ENCODE measurements at regions not wholly inside any gene's neighbourhood (a gene's known extent, or its start where the extent isn't known, plus 50 kb on each side); places are given as distances from the start of the nearest gene placed in this dataset.

- Histone ChIP-seq H3K4me3 (no peak overlapping the region), H3K9me3 (no peaks in the 10 kb centered on the region), H3K4me1 (ENCODE audit: insufficient read depth) (no peaks in the 10 kb centered on the region), H3K36me3 (no peaks in the 10 kb centered on the region), H3K27ac (no peak overlapping the region), H3K27me3 (no peaks in the 10 kb centered on the region)
- intact Hi-C loops (cut with DNase I): no loop called here
- DNase-seq: no peak
- 77 to 97% (median 85%) methylated on average over 1 of the region's 1 CpG for WGBS, 3 donors
- TF ChIP-seq CTCF (IDR thresholded peaks at IDR 0.05) (no peak), POLR2A (IDR thresholded peaks at IDR 0.05) (no peak), EP300 (IDR thresholded peaks at IDR 0.05) (no peak)
These were observed 82.7 kb upstream of the STK32A start for GRCh38 chr5:147152086-147152485.

GRCh38 chr5:147154809-147155208 is 80.0 kb upstream of the STK32A start:
- intact Hi-C loops (cut with DNase I): no loop called here
- H3K4me1 ChIP-seq (ENCODE audit: insufficient read depth): no peaks in the 10 kb centered on the region
- H3K9me3 ChIP-seq: no peaks in the 10 kb centered on the region
- H3K36me3 ChIP-seq: no peaks in the 10 kb centered on the region
- DNase-seq: no peak
- TF ChIP-seq EP300 (IDR thresholded peaks at IDR 0.05) (no peak), POLR2A (IDR thresholded peaks at IDR 0.05) (no peak), CTCF (IDR thresholded peaks at IDR 0.05) (no peak)
- 64 to 80% (median 79%) methylated on average over 3 of the region's 3 CpGs for WGBS, 3 donors
- no peaks in the 10 kb centered on the region for H3K27me3 ChIP-seq
- H3K27ac ChIP-seq: no peak overlapping the region
- no peak overlapping the region for H3K4me3 ChIP-seq

- no peak for TF ChIP-seq EP300 (IDR thresholded peaks at IDR 0.05)
- TF ChIP-seq POLR2A (IDR thresholded peaks at IDR 0.05): no peak
- TF ChIP-seq CTCF (IDR thresholded peaks at IDR 0.05): no peak
- H3K27me3 ChIP-seq: no peaks in the 10 kb centered on the region
- no peaks in the 10 kb centered on the region for H3K4me1 ChIP-seq (ENCODE audit: insufficient read depth)
- WGBS, 3 donors: 65 to 71% (median 68%) methylated on average over 5 of the region's 5 CpGs
- intact Hi-C loops (cut with DNase I): no loop called here
- DNase-seq: no peak
- no peaks in the 10 kb centered on the region for H3K9me3 ChIP-seq
- H3K36me3 ChIP-seq: no peaks in the 10 kb centered on the region
- H3K27ac ChIP-seq: no peak overlapping the region
- no peak overlapping the region for H3K4me3 ChIP-seq
These were observed 78.8 kb upstream of the STK32A start for GRCh38 chr5:147156012-147156411.

DNA sequence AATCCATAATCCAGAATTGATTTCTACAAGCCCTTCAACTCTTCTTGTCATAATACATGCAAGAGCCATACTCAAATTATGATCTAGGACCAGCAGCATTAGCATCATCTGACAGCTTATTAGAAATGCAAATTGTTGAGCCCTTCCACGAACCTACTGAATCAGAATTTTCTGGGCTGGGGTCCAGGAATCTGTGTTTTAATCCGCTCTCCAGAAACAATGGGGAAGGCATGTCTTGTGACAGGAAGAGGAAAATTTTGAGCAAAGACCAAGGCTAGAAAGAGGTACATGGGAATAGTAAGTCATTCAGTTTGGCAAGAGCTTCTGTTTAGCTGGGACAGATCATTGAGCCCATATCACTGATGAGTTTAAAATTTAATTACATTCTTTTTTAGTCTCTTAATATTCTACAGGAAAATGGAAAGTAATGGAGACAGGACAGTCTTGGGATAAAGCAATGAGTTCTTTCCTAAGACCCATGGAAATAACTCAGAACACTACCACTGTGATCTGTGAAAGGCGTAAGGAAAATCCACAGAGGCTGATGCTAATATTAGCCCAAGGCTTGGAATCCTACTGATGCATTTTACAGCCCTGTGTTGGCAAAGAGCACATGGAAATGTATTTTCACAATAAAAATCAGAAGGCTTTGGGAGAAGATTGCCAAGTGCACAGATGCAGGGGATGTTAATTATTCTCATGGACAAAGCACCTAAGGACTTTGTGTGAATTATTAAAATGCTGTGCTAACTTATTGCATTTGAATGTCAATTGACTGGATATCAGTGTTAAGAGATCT is 73.7 kb upstream of the STK32A start:
- no peak for TF ChIP-seq POLR2A (IDR thresholded peaks at IDR 0.05)
- no peak for TF ChIP-seq CTCF (IDR thresholded peaks at IDR 0.05)
- no peak for TF ChIP-seq EP300 (IDR thresholded peaks at IDR 0.05)
- Histone ChIP-seq H3K27me3 (no peaks in the 10 kb centered on the region), H3K27ac (no peak overlapping the region), H3K9me3 (no peaks in the 10 kb centered on the region), H3K4me3 (no peak overlapping the region), H3K4me1 (ENCODE audit: insufficient read depth) (no peaks in the 10 kb centered on the region), H3K36me3 (no peaks in the 10 kb centered on the region)
- DNase-seq: no peak
- 48 to 60% (median 56%) methylated on average over 3 of the region's 3 CpGs for WGBS, 3 donors
- intact Hi-C loops (cut with DNase I): no loop called here

All from ovary (tissue), 7 donors.